Mesodermal cell (in vitro differentiated cells): ENCODE measurements at regions not wholly inside any gene's neighbourhood (a gene's known extent, or its start where the extent isn't known, plus 50 kb on each side); places are given as distances from the start of the nearest gene placed in this dataset.

Source experiments
- H3K27ac ChIP-seq: 2 replicates; pipeline ENCODE4 v1.7.0; 2013; ENCODE audit warnings: mild to moderate bottlenecking, low read depth, low read length, moderate library complexity; ENCODE audit not compliant: severe bottlenecking
- H3K36me3 ChIP-seq: 2 replicates; pipeline ENCODE4 v1.7.1; 2013; ENCODE audit warnings: mild to moderate bottlenecking, low read length, moderate library complexity; ENCODE audit not compliant: control insufficient read depth, insufficient read depth
- H3K4me1 ChIP-seq: one replicate; pipeline ENCODE4 v1.7.1; 2013; ENCODE audit warnings: mild to moderate bottlenecking, low read length; ENCODE audit not compliant: insufficient read depth, control insufficient read depth, poor library complexity, severe bottlenecking
- H3K4me3 ChIP-seq: 2 replicates; pipeline ENCODE4 v1.7.0; 2013; ENCODE audit warnings: low read length, control low read depth, mild to moderate bottlenecking; ENCODE audit not compliant: insufficient read depth, poor library complexity, severe bottlenecking; ENCODE audit errors: extremely low read depth
- H3K9me3 ChIP-seq: 2 replicates; pipeline ENCODE4 v1.7.1; 2013; ENCODE audit warnings: mild to moderate bottlenecking, low read length, moderate library complexity; ENCODE audit not compliant: control insufficient read depth
- WGBS, 2 experiments: methylation state at CpG; one replicate each; pipeline ENCODE4 v1.1.5; 2013; ENCODE audit warnings: missing lambda C conversion rate in 2 of 2; ENCODE audit not compliant: insufficient coverage in 2 of 2; 5-methylcytosine and 5-hydroxymethylcytosine counted together

DNA sequence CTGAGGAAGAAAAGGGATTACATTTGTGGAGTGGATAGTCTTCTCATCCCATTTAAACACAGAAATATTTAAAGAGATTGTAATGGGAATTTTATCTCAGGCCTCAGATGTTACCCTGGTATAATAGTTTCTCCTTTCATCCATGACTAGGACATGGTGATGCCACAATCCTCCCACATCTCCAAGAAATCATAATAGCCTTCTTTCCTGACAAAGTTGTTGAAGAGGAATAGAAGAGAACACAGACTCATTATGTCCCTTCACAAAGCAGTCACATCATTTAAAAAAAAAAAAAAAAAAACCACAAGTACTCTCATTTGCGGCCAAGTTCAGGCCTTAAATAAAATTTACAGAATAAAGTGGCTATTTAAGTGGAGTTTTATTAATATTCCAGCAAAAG, 359.6 kb downstream of the DEPDC1B start:
- H3K9me3 ChIP-seq = no peaks in the 10 kb centered on the region
- H3K4me3 ChIP-seq = no peak overlapping the region
- no CpG with 5 or more reads among the region's 1 CpG for WGBS, 2 experiments

DNA sequence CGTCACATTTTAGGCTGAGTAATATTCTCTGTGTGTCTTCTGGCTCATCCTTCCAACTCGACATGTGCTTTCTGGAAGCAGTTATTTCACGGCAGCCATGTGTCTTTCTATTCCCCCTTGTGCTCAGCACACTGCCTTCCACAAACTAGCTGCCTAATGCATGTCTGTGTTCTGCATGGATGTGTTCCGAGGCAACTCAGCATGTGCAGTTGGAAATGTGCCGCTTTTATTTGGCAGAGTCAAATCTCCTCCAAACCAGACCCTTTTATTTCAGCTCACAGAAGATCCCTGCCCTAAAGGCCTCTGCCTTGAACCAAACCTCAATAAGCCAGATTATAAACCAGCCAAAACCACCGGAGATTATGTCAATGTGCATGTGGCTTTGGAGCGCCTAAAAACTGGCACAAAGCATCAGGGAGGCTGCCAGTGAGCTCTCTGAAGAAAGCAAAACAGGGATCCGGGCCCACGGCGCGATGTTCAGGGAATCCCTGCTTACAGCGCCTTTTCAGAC, 360.2 kb downstream of the DEPDC1B start:
- Histone ChIP-seq H3K4me3 (no peak overlapping the region), H3K9me3 (no peaks in the 10 kb centered on the region), H3K27ac (no peak overlapping the region), H3K4me1 (no peaks in the 10 kb centered on the region), H3K36me3 (no peaks in the 10 kb centered on the region)
- WGBS, 2 experiments = 89 to 95% methylated on average over 10 to 11 of the region's 12 CpGs

More for the DNA sequence above, 359.6 kb downstream of the DEPDC1B start:
- Histone ChIP-seq H3K4me1 (no peaks in the 10 kb centered on the region), H3K27ac (no peak overlapping the region), H3K36me3 (no peaks in the 10 kb centered on the region)

DNA sequence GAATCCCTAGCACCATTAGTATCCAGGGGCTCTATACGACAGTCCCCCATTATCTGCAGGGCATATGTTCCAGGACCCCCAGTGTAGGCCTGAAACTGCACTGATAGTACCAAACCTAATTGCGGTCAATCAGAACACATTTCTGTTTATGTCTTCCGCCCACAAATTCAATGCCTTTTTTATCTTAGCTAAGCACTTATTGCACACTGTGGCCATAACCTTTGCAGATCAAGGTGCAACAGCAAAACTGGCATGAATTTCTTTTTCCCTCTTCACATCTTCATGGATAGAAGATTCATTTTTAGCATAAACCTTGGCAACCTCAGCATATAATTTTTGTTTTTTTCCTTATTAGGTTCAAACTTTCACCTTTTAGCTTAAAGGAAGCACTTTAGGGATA, 361.1 kb downstream of the DEPDC1B start:
- no peaks in the 10 kb centered on the region for H3K4me1 ChIP-seq
- 90 to 100% methylated on average over 1 to 3 of the region's 3 CpGs for WGBS, 2 experiments
- no peak overlapping the region for H3K27ac ChIP-seq
- H3K4me3 ChIP-seq = no peak overlapping the region
- H3K9me3 ChIP-seq = no peaks in the 10 kb centered on the region
- no peaks in the 10 kb centered on the region for H3K36me3 ChIP-seq

GRCh38 chr5:60336491-60336890, 363.5 kb downstream of the DEPDC1B start:
- Histone ChIP-seq H3K4me1 (peaks cover 5% of the 10 kb centered on the region), H3K36me3 (no peaks in the 10 kb centered on the region), H3K27ac (no peak overlapping the region), H3K9me3 (no peaks in the 10 kb centered on the region), H3K4me3 (no peak overlapping the region)

- no peaks in the 10 kb centered on the region for H3K36me3 ChIP-seq
- H3K9me3 ChIP-seq = no peaks in the 10 kb centered on the region
- no peak overlapping the region for H3K4me3 ChIP-seq
- WGBS, 2 experiments = no CpG with 5 or more reads among the region's 2 CpGs
- H3K4me1 ChIP-seq = peaks cover 5% of the 10 kb centered on the region
- H3K27ac ChIP-seq = no peak overlapping the region
These were observed 364.1 kb downstream of the DEPDC1B start for GRCh38 chr5:60335913-60336312.

GRCh38 chr5:60334281-60334713, 365.7 kb downstream of the DEPDC1B start:
- Histone ChIP-seq H3K36me3 (no peaks in the 10 kb centered on the region), H3K27ac (no peak overlapping the region), H3K9me3 (no peaks in the 10 kb centered on the region), H3K4me3 (no peak overlapping the region), H3K4me1 (peaks cover 5% of the 10 kb centered on the region)
- 100% methylated on average over 1 to 2 of the region's 2 CpGs for WGBS, 2 experiments

GRCh38 chr5:60333005-60333571, 366.9 kb downstream of the DEPDC1B start:
- Histone ChIP-seq H3K36me3 (no peaks in the 10 kb centered on the region), H3K4me1 (peaks cover 5% of the 10 kb centered on the region), H3K9me3 (no peaks in the 10 kb centered on the region), H3K4me3 (no peak overlapping the region), H3K27ac (no peak overlapping the region)
- 100% methylated on average over 2 to 3 of the region's 6 CpGs for WGBS, 2 experiments

GRCh38 chr5:60332244-60333004, 367.5 kb downstream of the DEPDC1B start:
- no CpG with 5 or more reads among the region's 2 CpGs for WGBS, 2 experiments
- Histone ChIP-seq H3K4me3 (no peak overlapping the region), H3K4me1 (peaks cover 5% of the 10 kb centered on the region), H3K27ac (no peak overlapping the region), H3K36me3 (no peaks in the 10 kb centered on the region), H3K9me3 (no peaks in the 10 kb centered on the region)

DNA sequence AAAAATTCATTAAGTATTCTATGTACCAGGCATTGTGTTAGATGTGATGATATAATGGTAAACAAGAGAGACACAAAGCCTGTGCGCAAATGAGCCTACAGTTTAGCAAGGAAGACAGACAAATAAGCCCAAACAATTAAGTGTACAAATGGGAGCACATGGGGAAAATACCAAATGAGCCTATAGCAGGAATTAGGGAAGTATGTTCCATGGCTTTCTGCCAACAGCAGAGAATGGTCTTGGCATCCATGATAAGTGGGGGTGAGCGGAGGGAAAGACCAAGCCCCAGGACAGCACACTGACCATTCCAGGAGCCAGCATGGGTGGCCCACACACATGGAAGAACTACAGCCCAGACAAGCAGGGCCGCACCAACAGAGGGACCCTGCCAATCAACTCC, 369.7 kb downstream of the DEPDC1B start:
- no peaks in the 10 kb centered on the region for H3K36me3 ChIP-seq
- no peaks in the 10 kb centered on the region for H3K9me3 ChIP-seq
- H3K4me3 ChIP-seq = no peak overlapping the region
- H3K27ac ChIP-seq = no peak overlapping the region
- peaks cover 5% of the 10 kb centered on the region for H3K4me1 ChIP-seq
- WGBS, 2 experiments = 93 to 100% methylated on average over 2 of the region's 3 CpGs

GRCh38 chr5:60325870-60326269, 374.1 kb downstream of the DEPDC1B start:
- no peaks in the 10 kb centered on the region for H3K9me3 ChIP-seq
- no peak overlapping the region for H3K4me3 ChIP-seq
- H3K4me1 ChIP-seq = no peaks in the 10 kb centered on the region
- H3K27ac ChIP-seq = no peak overlapping the region
- WGBS, 2 experiments = no CpG with 5 or more reads among the region's 2 CpGs
- no peaks in the 10 kb centered on the region for H3K36me3 ChIP-seq

DNA sequence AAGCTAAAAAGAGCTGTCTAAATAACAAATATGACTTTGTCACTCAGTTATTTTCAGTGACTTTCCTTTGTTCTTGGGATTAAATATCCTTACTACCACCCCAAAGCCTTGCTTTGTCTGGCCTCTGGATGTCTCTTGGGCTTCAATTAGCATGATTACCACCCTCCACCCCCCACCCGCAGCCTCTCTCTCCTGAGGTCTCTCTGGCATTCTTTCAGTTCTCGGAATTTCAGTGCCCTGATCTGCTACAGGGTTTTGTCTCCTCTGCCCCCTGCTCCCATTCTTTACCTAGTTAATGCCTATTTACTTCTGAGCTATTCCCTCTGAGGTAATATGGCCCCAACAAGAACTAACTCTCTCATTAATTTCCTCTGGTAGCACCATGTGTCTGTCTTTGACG, 376.4 kb downstream of the DEPDC1B start:
- no peak overlapping the region for H3K27ac ChIP-seq
- no peak overlapping the region for H3K4me3 ChIP-seq
- H3K9me3 ChIP-seq = no peaks in the 10 kb centered on the region
- 31 to 43% methylated on average over 2 of the region's 3 CpGs for WGBS, 2 experiments
- no peaks in the 10 kb centered on the region for H3K36me3 ChIP-seq
- no peaks in the 10 kb centered on the region for H3K4me1 ChIP-seq
